HTR-8/SVneo (cell line): ENCODE measurements at regions not wholly inside any gene's neighbourhood (a gene's known extent, or its start where the extent isn't known, plus 50 kb on each side); places are given as distances from the start of the nearest gene placed in this dataset.
A peak's percentile ranks its signal among the peaks of the same experiment; 100 is the strongest.

ENCODE experiments used
- DNase-seq: peaks from one replicate; pipeline ENCODE4 v3.0.0; 2011; ENCODE audit warnings: low spot score, mixed read lengths; ENCODE audit not compliant: insufficient read length
- FAIRE-seq: peaks from 2 replicates; lab custom pipeline; 2011; peaks lifted over from hg19 to GRCh38; lab: Jason Lieb, UNC

- FAIRE-seq: no peak
Observed at GRCh38 chr2:129754421-129754820, 225.0 kb upstream of the RAB6C start.

GRCh38 chr2:129754831-129755230, 224.6 kb upstream of the RAB6C start:
- DNase-seq (no peak), FAIRE-seq (no peak)

More at GRCh38 chr2:129754421-129754820, 225.0 kb upstream of the RAB6C start:
- no peak for DNase-seq

- FAIRE-seq: no peak
- DNase-seq: no peak
Observed at GRCh38 chr2:129755786-129756185, 223.7 kb upstream of the RAB6C start.

- DNase-seq (no peak), FAIRE-seq (no peak)
Observed at GRCh38 chr2:129756276-129756675, 223.2 kb upstream of the RAB6C start.

- DNase-seq (no peak), FAIRE-seq (no peak)
Observed at GRCh38 chr2:129757366-129757914, 222.0 kb upstream of the RAB6C start.

- DNase-seq: no peak
- no peak for FAIRE-seq
Observed at GRCh38 chr2:129757915-129758783, 221.3 kb upstream of the RAB6C start.

DNA sequence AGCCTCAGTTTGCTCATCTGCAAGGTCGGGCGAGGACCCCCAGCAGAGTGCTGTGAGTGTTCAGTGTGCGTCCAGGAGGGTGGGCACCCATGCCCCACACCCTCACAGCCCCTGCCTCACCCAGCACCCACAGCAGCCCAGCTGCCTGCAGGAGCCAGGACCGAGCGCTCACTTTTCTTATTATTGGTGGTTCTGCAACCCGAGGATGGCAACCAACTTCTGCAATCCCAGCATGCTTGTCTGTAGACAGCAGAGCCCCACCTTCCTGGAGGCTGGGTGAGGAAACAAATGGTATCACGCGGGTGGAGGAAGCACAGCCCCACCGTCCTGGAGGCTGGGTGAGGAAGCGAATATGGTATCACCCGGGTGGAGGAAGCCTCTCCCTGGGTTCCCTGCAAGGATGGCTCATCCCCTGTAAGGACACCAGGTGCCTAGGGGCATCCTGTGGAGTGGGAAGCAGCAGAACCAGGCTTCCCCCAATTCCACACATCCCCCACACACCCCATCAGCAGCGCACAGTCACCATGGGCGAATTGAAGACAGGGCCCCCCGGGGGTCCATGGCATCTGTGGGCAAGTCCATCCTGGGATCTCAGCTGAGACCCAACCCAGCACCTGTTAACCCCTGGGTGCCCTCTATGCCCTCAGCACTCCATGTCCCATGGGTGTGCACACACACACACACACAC, 220.5 kb upstream of the RAB6C start:
- DNase-seq (no peak), FAIRE-seq (no peak)

GRCh38 chr2:129759472-129760010, 219.9 kb upstream of the RAB6C start:
- FAIRE-seq (peak; percentile 98), DNase-seq (no peak)

DNA sequence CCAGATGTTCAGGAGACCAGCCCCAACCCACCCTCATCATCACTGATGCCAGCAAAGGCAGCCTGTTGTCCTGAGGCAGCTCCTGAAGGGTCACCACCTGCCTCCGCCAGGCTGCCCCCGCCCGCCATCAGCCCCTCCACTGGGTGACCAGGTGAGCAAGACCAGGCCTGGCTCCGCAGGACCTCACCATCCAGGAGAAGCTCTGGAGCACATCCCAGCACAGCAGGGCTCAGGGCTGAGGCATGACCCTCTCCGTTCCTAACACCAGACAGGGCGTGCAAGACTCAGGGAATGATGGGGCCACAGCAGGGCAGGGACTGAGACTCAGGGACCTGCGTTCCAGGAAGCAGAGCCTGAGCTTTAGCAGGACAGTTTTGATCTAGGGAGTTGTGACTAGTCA, 218.8 kb upstream of the RAB6C start:
- no peak for DNase-seq
- FAIRE-seq: no peak

- no peak for DNase-seq
- no peak for FAIRE-seq
Observed at GRCh38 chr2:129761569-129762021, 217.9 kb upstream of the RAB6C start.

DNA sequence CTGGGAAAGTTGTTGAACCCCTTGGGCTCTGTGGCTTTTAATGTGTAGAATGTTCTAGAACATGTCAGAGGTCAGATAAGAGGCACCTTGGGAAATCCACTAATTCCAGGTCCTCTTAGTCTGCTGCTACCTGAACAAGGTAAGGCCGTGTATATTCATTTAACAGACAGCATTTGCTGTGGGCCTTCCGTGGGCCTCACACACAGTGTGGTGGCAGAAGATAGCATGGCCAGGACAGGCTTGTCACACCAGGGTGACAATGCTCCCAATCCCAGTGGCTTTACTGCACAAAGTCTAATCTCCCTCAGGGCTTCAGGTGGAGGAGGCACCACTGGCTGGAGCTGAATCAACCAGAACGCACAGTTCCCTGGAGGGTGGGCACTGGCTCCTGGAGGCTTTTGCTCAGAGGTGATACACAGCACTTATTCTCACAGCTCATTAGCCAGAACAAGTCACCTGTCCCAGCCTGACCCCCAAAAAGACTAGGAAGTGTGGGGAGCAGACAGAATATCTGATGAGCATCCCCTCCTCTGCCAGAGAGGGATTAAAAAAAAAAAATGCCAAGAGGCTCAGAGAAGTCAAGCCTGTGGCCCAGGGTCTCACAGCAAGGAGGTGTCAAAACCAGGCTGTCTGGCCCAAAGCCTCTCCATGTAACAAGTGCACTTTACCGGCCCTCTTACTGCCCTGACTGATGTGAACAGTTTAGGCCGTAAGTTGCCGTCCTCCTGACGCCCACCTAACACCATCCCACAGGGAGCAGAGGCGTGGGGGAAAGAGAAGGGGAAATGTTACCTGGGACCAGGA, 216.9 kb upstream of the RAB6C start:
- no peak for FAIRE-seq
- DNase-seq: no peak

DNA sequence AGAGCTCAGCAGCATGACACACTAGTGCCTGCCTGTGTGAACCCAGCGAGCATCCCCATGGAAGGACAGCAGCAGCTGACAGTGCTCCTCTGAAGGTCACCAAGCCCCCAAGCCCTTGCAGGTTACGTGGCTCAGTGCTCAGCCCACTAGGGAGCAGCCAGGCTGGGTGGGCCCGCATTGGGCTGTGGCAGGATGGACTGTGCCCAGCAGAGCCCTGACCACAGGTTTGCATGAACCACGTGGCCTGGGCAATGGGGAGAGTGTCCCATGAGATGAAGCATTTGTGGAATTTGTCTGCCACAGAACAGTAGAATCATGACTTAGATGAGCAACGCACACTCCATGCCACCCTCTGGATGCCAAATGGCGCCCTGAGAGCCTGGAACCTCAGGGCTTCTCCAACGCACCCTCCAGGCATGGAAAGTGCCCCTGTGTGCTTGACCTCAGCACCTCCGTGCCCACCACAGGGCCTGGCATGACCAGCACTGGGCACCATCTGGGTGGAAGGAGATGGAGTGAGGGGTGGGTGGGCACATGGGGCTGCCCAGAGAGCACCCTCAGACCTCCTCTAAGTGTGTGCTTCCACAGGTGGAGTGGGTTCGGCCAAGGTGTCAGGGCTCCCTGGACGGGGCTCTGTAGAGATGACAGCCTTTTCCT, 216.1 kb upstream of the RAB6C start:
- FAIRE-seq (no peak), DNase-seq (no peak)

- DNase-seq (no peak), FAIRE-seq (no peak)
Observed at GRCh38 chr2:129763966-129764365, 215.5 kb upstream of the RAB6C start.

- FAIRE-seq (no peak), DNase-seq (no peak)
Observed at GRCh38 chr2:129764376-129765325, 214.8 kb upstream of the RAB6C start.

GRCh38 chr2:129765326-129765677, 214.2 kb upstream of the RAB6C start:
- FAIRE-seq (no peak), DNase-seq (no peak)

DNA sequence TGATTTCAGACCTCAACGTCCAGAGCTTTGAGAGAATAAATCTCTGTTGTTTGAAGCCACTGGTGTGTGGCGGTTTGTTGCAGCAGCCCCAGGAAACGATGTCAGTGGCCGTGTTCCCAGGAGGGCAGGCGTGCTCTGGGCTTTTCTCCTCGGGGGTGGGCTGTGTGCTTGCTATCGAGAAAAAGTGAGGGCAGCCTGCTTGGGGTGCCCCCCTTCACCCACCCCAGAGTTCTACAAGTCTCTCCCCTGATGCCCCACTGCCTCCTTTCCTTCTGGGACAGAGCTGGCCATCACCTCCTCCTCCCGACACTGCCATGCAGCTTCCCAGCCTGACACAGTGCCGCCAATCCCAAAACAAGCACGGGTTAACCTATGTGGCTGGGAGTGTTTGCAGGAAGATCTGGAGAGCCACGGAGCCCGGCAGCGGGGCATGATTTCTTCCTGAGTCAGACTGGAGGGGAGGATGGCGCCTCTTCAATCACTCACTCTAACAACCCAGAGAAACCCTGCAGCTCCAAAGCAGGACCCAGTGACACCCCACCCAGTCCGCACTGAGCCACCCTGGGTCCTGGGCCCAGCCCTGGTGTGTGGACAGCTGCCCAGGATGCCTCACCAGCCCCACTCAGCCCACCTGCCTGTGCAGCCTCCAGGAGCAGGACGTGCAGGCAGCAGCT, 213.7 kb upstream of the RAB6C start:
- no peak for DNase-seq
- FAIRE-seq: no peak

- FAIRE-seq (no peak), DNase-seq (no peak)
Observed at GRCh38 chr2:129766374-129766993, 213.0 kb upstream of the RAB6C start.
